Ovary (tissue), 7 donors: ENCODE measurements at regions not wholly inside any gene's neighbourhood (a gene's known extent, or its start where the extent isn't known, plus 50 kb on each side); places are given as distances from the start of the nearest gene placed in this dataset.

Source experiments
- DNase-seq, 5 donors: peaks; one replicate each; pipeline ENCODE4 v3.0.0-alpha.2; 2019 to 2020
- H3K27ac ChIP-seq, 2 donors: fragments of 200-600 bp; one replicate each; pipeline versions ENCODE4 v1.5.1 to v1.8.0; 2019 to 2022
- H3K27me3 ChIP-seq: fragments of 200-600 bp; one replicate; pipeline ENCODE4 v1.8.0; 2022
- H3K36me3 ChIP-seq: fragments of 200-600 bp; sonication (generic); one replicate; pipeline ENCODE4 v1.5.1; 2019
- H3K4me1 ChIP-seq: one replicate; pipeline ENCODE4 v1.8.1; 2013; ENCODE audit warnings: mild to moderate bottlenecking, moderate library complexity; ENCODE audit not compliant: insufficient read depth
- H3K4me3 ChIP-seq: fragments of 200-600 bp; sonication (generic); one replicate; pipeline ENCODE4 v1.5.1; 2017
- H3K9me3 ChIP-seq, 2 donors: fragments of 200-600 bp in 1 of 2; sonication (generic) in 1 of 2; one replicate each; pipeline versions ENCODE4 v1.5.1 to v1.8.1; 2013 to 2019; ENCODE audit warnings: mild to moderate bottlenecking in 1 of 2, moderate library complexity in 1 of 2
- EP300 ChIP-seq: sonication (generic); formaldehyde crosslinking; IDR thresholded peaks from one replicate; pipeline ENCODE4 v1.6.1; 2017; ENCODE audit warnings: antibody characterized with exemption
- POLR2A ChIP-seq: fragments of 450-650 bp; IDR thresholded peaks from one replicate; pipeline ENCODE4 v1.6.1; 2017; ENCODE audit warnings: antibody characterized with exemption, mild to moderate bottlenecking, moderate library complexity
- WGBS, 3 donors: extraction: QIAGEN DNeasy Blood & Tissue Kit in 1 of 3; methylation state at CpG; one replicate each; pipeline versions ENCODE4 v1.1.5 to v1.1.7; 2013 to 2017; 5-methylcytosine and 5-hydroxymethylcytosine counted together
- intact Hi-C, 4 donors: fragments of 100-400 bp; cut with DNase I; formaldehyde crosslinking; loops; one replicate each; pipeline versions ENCODE4 v1.11.0 to v1.15.1; 2022 to 2023
- TF ChIP-seq, protein P1 (sequence below), 3 donors: fragments of 450-650 bp in 2 of 3; fragments of 200-600 bp in 1 of 3; IDR thresholded peaks; one replicate each; pipeline versions ENCODE4 v1.5.1 to v1.8.0; 2016 to 2022; ENCODE audit warnings: antibody characterized with exemption in 3 of 3, mild to moderate bottlenecking in 1 of 3
- donor health status: DM: no; HTN: no; CAD: no; lungs with moderate emphysema.
- donor health status: DM: no; HTN: no; CAD: no.
- donor health status: Bipolar disorder and iron deficiency.
- donor health status: DM: no; HTN: no; CAD: no.
- donor health status: DM: yes; HTN: yes; CAD: no.

DNA sequence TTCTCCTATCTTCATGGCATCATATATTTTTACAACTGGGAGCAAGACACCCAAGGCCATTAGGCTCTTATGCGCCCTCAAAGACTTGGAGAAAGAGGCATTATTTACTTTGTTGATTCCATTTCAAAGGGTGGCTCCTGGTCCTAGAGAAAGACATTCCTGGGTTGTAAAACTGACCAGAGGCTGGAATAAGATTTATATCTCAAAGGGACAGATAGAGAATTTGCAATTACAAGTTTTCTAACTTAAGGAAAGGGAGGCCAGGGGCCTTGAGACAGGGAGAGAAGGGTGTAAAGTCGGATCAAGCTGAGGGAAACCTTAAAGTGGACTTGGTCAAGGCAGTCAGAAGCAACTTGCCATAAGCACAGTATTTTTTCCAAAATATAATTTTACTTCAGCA is 1086.0 kb downstream of the SORCS3 start:
- TF ChIP-seq, protein P1, sequence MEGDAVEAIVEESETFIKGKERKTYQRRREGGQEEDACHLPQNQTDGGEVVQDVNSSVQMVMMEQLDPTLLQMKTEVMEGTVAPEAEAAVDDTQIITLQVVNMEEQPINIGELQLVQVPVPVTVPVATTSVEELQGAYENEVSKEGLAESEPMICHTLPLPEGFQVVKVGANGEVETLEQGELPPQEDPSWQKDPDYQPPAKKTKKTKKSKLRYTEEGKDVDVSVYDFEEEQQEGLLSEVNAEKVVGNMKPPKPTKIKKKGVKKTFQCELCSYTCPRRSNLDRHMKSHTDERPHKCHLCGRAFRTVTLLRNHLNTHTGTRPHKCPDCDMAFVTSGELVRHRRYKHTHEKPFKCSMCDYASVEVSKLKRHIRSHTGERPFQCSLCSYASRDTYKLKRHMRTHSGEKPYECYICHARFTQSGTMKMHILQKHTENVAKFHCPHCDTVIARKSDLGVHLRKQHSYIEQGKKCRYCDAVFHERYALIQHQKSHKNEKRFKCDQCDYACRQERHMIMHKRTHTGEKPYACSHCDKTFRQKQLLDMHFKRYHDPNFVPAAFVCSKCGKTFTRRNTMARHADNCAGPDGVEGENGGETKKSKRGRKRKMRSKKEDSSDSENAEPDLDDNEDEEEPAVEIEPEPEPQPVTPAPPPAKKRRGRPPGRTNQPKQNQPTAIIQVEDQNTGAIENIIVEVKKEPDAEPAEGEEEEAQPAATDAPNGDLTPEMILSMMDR (IDR thresholded peaks at IDR 0.05) = no peak
- TF ChIP-seq EP300 (no peak), POLR2A (no peak)
- intact Hi-C loops = no loop called here
- 51 to 64% (median 53%) methylated on average over 2 of the region's 2 CpGs for WGBS, 3 donors
- H3K4me1 ChIP-seq = no peaks in the 10 kb centered on the region
- H3K4me3 ChIP-seq = no peak overlapping the region
- H3K36me3 ChIP-seq = no peaks in the 10 kb centered on the region
- H3K27me3 ChIP-seq = no peaks in the 10 kb centered on the region
- H3K9me3 ChIP-seq = no peaks in the 10 kb centered on the region
- no peak for DNase-seq
- H3K27ac ChIP-seq = no peak overlapping the region

DNA sequence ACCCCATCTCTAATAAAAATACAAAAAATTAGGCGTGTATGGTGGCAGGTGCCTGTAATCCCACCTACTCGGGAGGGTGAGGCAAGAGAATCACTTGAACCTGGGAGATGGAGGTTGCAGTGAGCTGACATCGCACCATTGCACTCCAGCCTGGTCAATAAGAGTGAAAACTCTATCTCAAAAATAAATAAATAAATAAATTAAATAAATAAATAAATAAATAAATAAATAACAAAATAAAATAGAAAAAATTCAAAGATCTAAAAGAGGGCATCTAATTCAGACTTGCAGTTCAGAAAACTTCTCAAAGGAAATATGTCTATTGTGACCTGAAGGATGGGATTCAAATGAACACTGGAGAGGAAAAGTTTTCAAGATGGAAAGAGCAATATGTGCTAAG is 1085.1 kb downstream of the SORCS3 start:
- no peak overlapping the region for H3K4me3 ChIP-seq
- DNase-seq = no peak
- intact Hi-C loops = no loop called here
- no peaks in the 10 kb centered on the region for H3K9me3 ChIP-seq
- no peak overlapping the region for H3K27ac ChIP-seq
- no peaks in the 10 kb centered on the region for H3K36me3 ChIP-seq
- no peak for TF ChIP-seq EP300
- no peaks in the 10 kb centered on the region for H3K4me1 ChIP-seq
- WGBS, 3 donors = 72 to 94% (median 75%) methylated on average over 3 of the region's 3 CpGs
- no peaks in the 10 kb centered on the region for H3K27me3 ChIP-seq

DNA sequence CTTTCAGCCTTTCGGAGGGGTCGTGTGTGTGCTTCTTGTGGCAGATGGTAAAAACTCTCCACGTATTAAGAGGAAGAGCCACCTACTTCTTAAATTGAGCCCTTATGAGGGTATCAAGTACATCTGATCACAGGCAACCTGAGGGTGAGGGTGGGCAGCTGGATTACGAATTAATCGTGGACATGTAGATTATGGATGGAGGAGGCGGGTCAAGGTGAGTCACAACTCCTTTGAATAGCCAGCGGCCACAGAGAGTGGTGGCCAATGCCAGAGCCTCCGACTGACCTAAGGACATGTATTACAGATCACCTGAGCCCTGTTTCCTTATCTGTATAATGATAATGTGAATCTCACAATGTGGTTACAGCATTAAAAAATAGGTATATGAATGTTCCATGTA is 1083.9 kb downstream of the SORCS3 start:
- Histone ChIP-seq H3K27ac (no peak overlapping the region), H3K9me3 (no peaks in the 10 kb centered on the region), H3K4me1 (no peaks in the 10 kb centered on the region), H3K4me3 (no peak overlapping the region), H3K27me3 (no peaks in the 10 kb centered on the region), H3K36me3 (no peaks in the 10 kb centered on the region)
- DNase-seq = no peak
- 73 to 77% (median 73%) methylated on average over 8 of the region's 8 CpGs for WGBS, 3 donors
- intact Hi-C loops = no loop called here
- TF ChIP-seq POLR2A (no peak), EP300 (no peak)
- TF ChIP-seq, protein P1 (IDR thresholded peaks at IDR 0.05) = no peak

DNA sequence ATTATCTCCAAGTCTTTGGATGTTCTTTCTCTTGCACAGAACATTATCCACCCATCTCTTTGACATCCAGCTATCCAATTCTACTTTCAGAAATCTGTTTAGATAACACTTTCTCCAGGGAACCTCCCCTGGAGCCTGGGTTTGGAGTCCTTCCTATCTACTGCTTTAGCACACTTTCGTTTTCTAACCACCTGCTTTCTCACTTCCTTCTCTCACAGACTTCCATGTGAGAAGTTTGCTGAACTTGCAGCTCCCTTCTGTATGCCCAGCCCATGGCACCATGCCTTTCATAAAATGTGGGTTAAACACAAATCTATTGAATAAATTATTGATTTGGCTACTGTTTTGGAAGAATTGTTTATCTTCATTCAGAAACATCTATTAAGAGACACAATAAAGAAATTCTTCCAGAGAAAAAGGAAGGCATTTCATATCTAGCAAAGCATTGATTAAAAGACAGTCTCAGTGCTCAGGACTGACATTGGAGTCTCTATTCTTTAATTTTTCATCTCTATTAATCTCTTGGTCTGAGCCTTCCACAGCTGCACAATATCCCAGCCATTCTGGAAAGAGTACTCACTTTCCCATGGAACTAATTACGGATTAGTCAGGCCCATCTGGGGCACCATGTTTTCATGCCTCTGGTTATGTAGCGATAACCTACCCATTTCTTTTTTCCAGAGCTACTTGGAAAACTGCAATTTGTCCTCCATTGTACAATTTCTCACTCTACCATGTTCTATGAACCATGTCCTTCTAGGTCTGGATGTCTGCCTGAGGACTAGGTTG is 1077.3 kb downstream of the SORCS3 start:
- Histone ChIP-seq H3K27me3 (no peaks in the 10 kb centered on the region), H3K4me1 (no peaks in the 10 kb centered on the region), H3K4me3 (no peak overlapping the region), H3K27ac (no peak overlapping the region), H3K9me3 (no peaks in the 10 kb centered on the region), H3K36me3 (no peaks in the 10 kb centered on the region)
- TF ChIP-seq, protein P1 (IDR thresholded peaks at IDR 0.05) = no peak
- TF ChIP-seq POLR2A (no peak), EP300 (no peak)
- intact Hi-C loops = no loop called here
- 68 to 76% (median 71%) methylated on average over 3 of the region's 3 CpGs for WGBS, 3 donors
- DNase-seq = no peak

DNA sequence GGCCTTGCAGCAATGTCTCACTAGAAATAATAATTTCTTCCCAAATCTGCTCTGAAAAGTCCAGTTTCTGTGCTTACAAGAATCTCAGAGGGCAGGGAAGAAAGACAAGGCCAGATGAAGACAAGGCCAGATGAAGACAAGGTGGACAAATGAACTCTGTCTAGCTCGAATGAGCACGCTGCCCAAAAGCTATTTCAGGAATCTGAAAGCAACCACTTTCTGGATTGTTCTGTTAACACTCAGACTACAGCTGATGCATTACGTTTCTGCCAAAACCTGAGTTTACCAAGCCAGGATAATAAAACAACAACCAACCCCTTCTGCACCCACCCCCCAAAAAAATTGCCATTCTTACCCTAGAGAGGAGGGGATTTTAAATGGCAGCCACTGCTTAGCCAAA is 1073.6 kb downstream of the SORCS3 start:
- Histone ChIP-seq H3K4me1 (no peaks in the 10 kb centered on the region), H3K4me3 (no peak overlapping the region), H3K9me3 (no peaks in the 10 kb centered on the region), H3K27ac (no peak overlapping the region), H3K36me3 (no peaks in the 10 kb centered on the region), H3K27me3 (no peaks in the 10 kb centered on the region)
- intact Hi-C loops = no loop called here
- TF ChIP-seq, protein P1 (IDR thresholded peaks at IDR 0.05) = no peak
- TF ChIP-seq EP300 = no peak
- no peak for DNase-seq
- 47 to 63% (median 53%) methylated on average over 3 of the region's 3 CpGs for WGBS, 3 donors
